Breast epithelium (tissue), 3 donors: ENCODE measurements at regions not wholly inside any gene's neighbourhood (a gene's known extent, or its start where the extent isn't known, plus 50 kb on each side); places are given as distances from the start of the nearest gene placed in this dataset.

Experiments
- CTCF ChIP-seq, 3 donors: fragments of 450-650 bp; IDR thresholded peaks; one replicate each; pipeline ENCODE4 v1.5.1; 2016 to 2017; ENCODE audit warnings: antibody characterized with exemption in 3 of 3, mild to moderate bottlenecking in 3 of 3, moderate library complexity in 3 of 3
- POLR2A ChIP-seq: fragments of 450-650 bp; IDR thresholded peaks from one replicate; pipeline ENCODE4 v1.6.1; 2016; ENCODE audit warnings: antibody characterized with exemption, mild to moderate bottlenecking, moderate library complexity
- POLR2AphosphoS5 ChIP-seq, 3 donors: sonication (generic); formaldehyde crosslinking; IDR thresholded peaks; one replicate each; pipeline ENCODE4 v1.6.1; 2017; ENCODE audit warnings: antibody characterized with exemption in 3 of 3

- TF ChIP-seq CTCF (IDR thresholded peaks at IDR 0.05), result no peak
- TF ChIP-seq POLR2A, result no peak
- no peak for TF ChIP-seq POLR2AphosphoS5 (IDR thresholded peaks at IDR 0.05)
These were observed 668.9 kb upstream of the LCORL start for GRCh38 chr4:18690291-18690955.
